Endothelial cell of hepatic sinusoid (primary cell): ENCODE measurements at regions not wholly inside any gene's neighbourhood (a gene's known extent, or its start where the extent isn't known, plus 50 kb on each side); places are given as distances from the start of the nearest gene placed in this dataset.
"Not testable (repeated sequence)": the region's sequence is repeated elsewhere in the genome, so short reads cannot be mapped to it uniquely, and the experiment has no call there.

Source experiments
- in situ Hi-C: cut with HindIII; loops from 2 replicates; pipeline ENCODE4 v1.10.0; 2017; ENCODE audit warnings: low sequenced_read_pairs

- in situ Hi-C loops: no loop called here
Observed at GRCh38 chr5:154593796-154594195, 115.8 kb upstream of the HAND1 start.

GRCh38 chr5:154593071-154593470 lies 115.0 kb upstream of the HAND1 start:
- in situ Hi-C loops: no loop called here

- in situ Hi-C loops: no loop called here
Observed at GRCh38 chr5:154590093-154590724, 112.2 kb upstream of the HAND1 start.

- in situ Hi-C loops: no loop called here
Observed at GRCh38 chr5:154589511-154589910, 111.5 kb upstream of the HAND1 start.

GRCh38 chr5:154588833-154589425 lies 110.9 kb upstream of the HAND1 start:
- in situ Hi-C loops: not testable (repeated sequence)

GRCh38 chr5:154588091-154588774 lies 110.2 kb upstream of the HAND1 start:
- in situ Hi-C loops: no loop called here

- in situ Hi-C loops: no loop called here
Observed at GRCh38 chr5:154587123-154588026, 109.3 kb upstream of the HAND1 start.

- in situ Hi-C loops: no loop called here
Observed at GRCh38 chr5:154583671-154584177, 105.7 kb upstream of the HAND1 start.

- in situ Hi-C loops: no loop called here
Observed at GRCh38 chr5:154580422-154580821, 102.4 kb upstream of the HAND1 start.

- in situ Hi-C loops: no loop called here
Observed at GRCh38 chr5:154577416-154577815, 99.4 kb upstream of the HAND1 start.

- in situ Hi-C loops: no loop called here
Observed at GRCh38 chr5:154576429-154576806, 98.4 kb upstream of the HAND1 start.

- in situ Hi-C loops: no loop called here
Observed at GRCh38 chr5:154575546-154576428, 97.8 kb upstream of the HAND1 start.

GRCh38 chr5:154573011-154573410 lies 95.0 kb upstream of the HAND1 start:
- in situ Hi-C loops: no loop called here

- in situ Hi-C loops: no loop called here
Observed at GRCh38 chr5:154571325-154572035, 93.5 kb upstream of the HAND1 start.

- in situ Hi-C loops: no loop called here
Observed at GRCh38 chr5:154570572-154571324, 92.7 kb upstream of the HAND1 start.

- in situ Hi-C loops: no loop called here
Observed at GRCh38 chr5:154568589-154568988, 90.6 kb upstream of the HAND1 start.

GRCh38 chr5:154567155-154567554 lies 89.1 kb upstream of the HAND1 start:
- in situ Hi-C loops: no loop called here

- in situ Hi-C loops: no loop called here
Observed at GRCh38 chr5:154566146-154566680, 88.2 kb upstream of the HAND1 start.

GRCh38 chr5:154565123-154565522 lies 87.1 kb upstream of the HAND1 start:
- in situ Hi-C loops: no loop called here
